Parathyroid adenoma (tissue), 2 donors: ENCODE measurements at regions not wholly inside any gene's neighbourhood (a gene's known extent, or its start where the extent isn't known, plus 50 kb on each side); places are given as distances from the start of the nearest gene placed in this dataset.

ENCODE experiments used
- H2AFZ ChIP-seq: fragments of 300-600 bp; sonication (generic); one replicate; pipeline ENCODE4 v1.7.0; 2017; ENCODE audit warnings: antibody characterized with exemption, mild to moderate bottlenecking
- H3K27ac ChIP-seq: fragments of 300-600 bp; sonication (generic); one replicate; pipeline ENCODE4 v1.7.0; 2017
- H3K27me3 ChIP-seq: fragments of 300-600 bp; sonication (generic); one replicate; pipeline ENCODE4 v1.7.0; 2017; ENCODE audit warnings: low read length; ENCODE audit not compliant: control insufficient read depth, insufficient read depth
- H3K36me3 ChIP-seq: fragments of 300-600 bp; sonication (generic); one replicate; pipeline ENCODE4 v1.7.0; 2017; ENCODE audit warnings: low read length; ENCODE audit not compliant: control insufficient read depth, insufficient read depth
- H3K4me1 ChIP-seq: fragments of 300-600 bp; sonication (generic); one replicate; pipeline ENCODE4 v1.7.0; 2017; ENCODE audit warnings: control low read depth
- H3K4me2 ChIP-seq: fragments of 300-600 bp; sonication (generic); one replicate; pipeline ENCODE4 v1.7.0; 2017; ENCODE audit warnings: low read length
- H3K4me3 ChIP-seq: fragments of 300-600 bp; sonication (generic); one replicate; pipeline ENCODE4 v1.7.0; 2017; ENCODE audit warnings: low read depth, low read length
- H3K79me2 ChIP-seq: fragments of 300-600 bp; sonication (generic); one replicate; pipeline ENCODE4 v1.7.0; 2017; ENCODE audit warnings: control low read depth
- H3K9ac ChIP-seq: fragments of 300-600 bp; sonication (generic); one replicate; pipeline ENCODE4 v1.7.0; 2017; ENCODE audit warnings: mild to moderate bottlenecking
- H3K9me3 ChIP-seq: fragments of 300-600 bp; sonication (generic); one replicate; pipeline ENCODE4 v1.7.0; 2017; ENCODE audit warnings: low read length; ENCODE audit not compliant: control insufficient read depth
- CTCF ChIP-seq: fragments of 300-600 bp; sonication (generic); IDR thresholded peaks from one replicate; pipeline ENCODE4 v1.7.0; 2017; ENCODE audit warnings: antibody characterized with exemption, mild to moderate bottlenecking
- donor health status: primary hyperparathyroidism.

GRCh38 chr17:52751051-52751450 is 592.5 kb upstream of the CA10 start:
- no peaks in the 10 kb centered on the region for H3K36me3 ChIP-seq
- H3K27ac ChIP-seq: no peak overlapping the region
- H3K27me3 ChIP-seq: no peaks in the 10 kb centered on the region
- H2AFZ ChIP-seq: no peak overlapping the region
- no peak overlapping the region for H3K9ac ChIP-seq
- no peaks in the 10 kb centered on the region for H3K79me2 ChIP-seq
- no peaks in the 10 kb centered on the region for H3K4me1 ChIP-seq
- H3K9me3 ChIP-seq: no peaks in the 10 kb centered on the region
- TF ChIP-seq CTCF: no peak
- H3K4me2 ChIP-seq: no peak overlapping the region
- H3K4me3 ChIP-seq: no peak overlapping the region

GRCh38 chr17:52744179-52744578 is 585.7 kb upstream of the CA10 start:
- no peak overlapping the region for H2AFZ ChIP-seq
- no peaks in the 10 kb centered on the region for H3K36me3 ChIP-seq
- no peaks in the 10 kb centered on the region for H3K27me3 ChIP-seq
- H3K4me1 ChIP-seq: no peaks in the 10 kb centered on the region
- no peak overlapping the region for H3K4me2 ChIP-seq
- H3K27ac ChIP-seq: no peak overlapping the region
- no peak overlapping the region for H3K4me3 ChIP-seq
- no peaks in the 10 kb centered on the region for H3K79me2 ChIP-seq
- no peak for TF ChIP-seq CTCF
- H3K9me3 ChIP-seq: no peaks in the 10 kb centered on the region
- no peak overlapping the region for H3K9ac ChIP-seq

- H3K9me3 ChIP-seq: no peaks in the 10 kb centered on the region
- H3K4me2 ChIP-seq: no peak overlapping the region
- no peak for TF ChIP-seq CTCF
- H3K79me2 ChIP-seq: no peaks in the 10 kb centered on the region
- no peak overlapping the region for H2AFZ ChIP-seq
- no peaks in the 10 kb centered on the region for H3K4me1 ChIP-seq
- H3K27me3 ChIP-seq: no peaks in the 10 kb centered on the region
- H3K4me3 ChIP-seq: no peak overlapping the region
- no peak overlapping the region for H3K9ac ChIP-seq
- H3K27ac ChIP-seq: no peak overlapping the region
- no peaks in the 10 kb centered on the region for H3K36me3 ChIP-seq
Measured at GRCh38 chr17:52740006-52740405, 581.5 kb upstream of the CA10 start.

GRCh38 chr17:52738791-52739190 is 580.3 kb upstream of the CA10 start:
- H3K9me3 ChIP-seq: no peaks in the 10 kb centered on the region
- no peak for TF ChIP-seq CTCF
- no peaks in the 10 kb centered on the region for H3K36me3 ChIP-seq
- no peaks in the 10 kb centered on the region for H3K27me3 ChIP-seq
- H3K4me2 ChIP-seq: no peak overlapping the region
- no peak overlapping the region for H2AFZ ChIP-seq
- H3K79me2 ChIP-seq: no peaks in the 10 kb centered on the region
- no peak overlapping the region for H3K27ac ChIP-seq
- H3K4me3 ChIP-seq: no peak overlapping the region
- H3K9ac ChIP-seq: no peak overlapping the region
- no peaks in the 10 kb centered on the region for H3K4me1 ChIP-seq

GRCh38 chr17:52737071-52737470 is 578.6 kb upstream of the CA10 start:
- Histone ChIP-seq H3K9me3 (no peaks in the 10 kb centered on the region), H3K36me3 (no peaks in the 10 kb centered on the region), H3K4me1 (no peaks in the 10 kb centered on the region), H3K4me3 (no peak overlapping the region), H3K27ac (no peak overlapping the region), H2AFZ (no peak overlapping the region), H3K9ac (no peak overlapping the region), H3K27me3 (no peaks in the 10 kb centered on the region), H3K79me2 (no peaks in the 10 kb centered on the region), H3K4me2 (no peak overlapping the region)
- TF ChIP-seq CTCF: no peak
